Liver (tissue), 3 donors: ENCODE measurements at regions not wholly inside any gene's neighbourhood (a gene's known extent, or its start where the extent isn't known, plus 50 kb on each side); places are given as distances from the start of the nearest gene placed in this dataset.

Source experiments
- GABPA ChIP-seq, 2 donors: IDR thresholded peaks in 1 of 2; conservative IDR thresholded peaks in 1 of 2; 2 replicates each; pipeline ENCODE4 v1.6.1; 2016; ENCODE audit warnings: antibody characterized with exemption in 2 of 2, mild to moderate bottlenecking in 1 of 2, moderate library complexity in 1 of 2
- RAD21 ChIP-seq, 2 donors: IDR thresholded peaks; 2 replicates each; pipeline ENCODE4 v1.6.1; 2016; ENCODE audit warnings: antibody characterized with exemption in 2 of 2, mild to moderate bottlenecking in 2 of 2
- RXRA ChIP-seq, 2 donors: IDR thresholded peaks; 2 replicates each; pipeline ENCODE4 v1.6.1; 2017 to 2018; ENCODE audit warnings: antibody characterized with exemption in 2 of 2, mild to moderate bottlenecking in 1 of 2
- TAF1 ChIP-seq: conservative IDR thresholded peaks from 2 replicates; pipeline ENCODE4 v1.6.1; 2016; ENCODE audit warnings: antibody characterized with exemption, mild to moderate bottlenecking
- TF ChIP-seq, protein P1 (sequence below): fragments of 150-350 bp; IDR thresholded peaks from 2 replicates; pipeline ENCODE4 v1.5.1; 2017; ENCODE audit warnings: improper control_type of control experiment, low read depth, low read length; ENCODE audit not compliant: missing input control
- TF ChIP-seq, protein P2 (sequence below): IDR thresholded peaks from 2 replicates; pipeline ENCODE4 v1.6.1; 2016; ENCODE audit warnings: antibody characterized with exemption
- TF ChIP-seq, protein P3 (sequence below): IDR thresholded peaks from 2 replicates; pipeline ENCODE4 v1.6.1; 2016; ENCODE audit warnings: antibody characterized with exemption, mild to moderate bottlenecking
- donor health status: healthy.
- donor health status: healthy.

DNA sequence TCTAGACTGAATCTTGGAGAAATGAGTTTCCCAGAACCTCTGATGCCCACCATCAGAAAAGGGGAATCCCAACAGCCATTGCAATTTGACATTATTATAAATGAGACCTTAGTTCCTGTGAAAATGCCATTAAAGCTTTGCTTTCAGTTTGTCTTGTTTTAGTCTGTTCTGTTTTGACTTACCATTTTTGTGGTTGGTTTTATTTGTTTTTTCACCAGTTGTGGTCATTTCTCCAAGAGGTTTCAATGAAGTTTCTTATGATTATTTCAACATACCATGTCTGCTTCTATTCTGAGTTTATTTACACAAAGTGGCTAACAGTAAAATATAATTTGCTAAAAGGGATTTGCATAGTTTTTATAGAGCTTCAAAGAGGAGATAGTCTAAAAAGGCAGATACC lies 175.0 kb upstream of the MCTP2 start:
- TF ChIP-seq, protein P1, sequence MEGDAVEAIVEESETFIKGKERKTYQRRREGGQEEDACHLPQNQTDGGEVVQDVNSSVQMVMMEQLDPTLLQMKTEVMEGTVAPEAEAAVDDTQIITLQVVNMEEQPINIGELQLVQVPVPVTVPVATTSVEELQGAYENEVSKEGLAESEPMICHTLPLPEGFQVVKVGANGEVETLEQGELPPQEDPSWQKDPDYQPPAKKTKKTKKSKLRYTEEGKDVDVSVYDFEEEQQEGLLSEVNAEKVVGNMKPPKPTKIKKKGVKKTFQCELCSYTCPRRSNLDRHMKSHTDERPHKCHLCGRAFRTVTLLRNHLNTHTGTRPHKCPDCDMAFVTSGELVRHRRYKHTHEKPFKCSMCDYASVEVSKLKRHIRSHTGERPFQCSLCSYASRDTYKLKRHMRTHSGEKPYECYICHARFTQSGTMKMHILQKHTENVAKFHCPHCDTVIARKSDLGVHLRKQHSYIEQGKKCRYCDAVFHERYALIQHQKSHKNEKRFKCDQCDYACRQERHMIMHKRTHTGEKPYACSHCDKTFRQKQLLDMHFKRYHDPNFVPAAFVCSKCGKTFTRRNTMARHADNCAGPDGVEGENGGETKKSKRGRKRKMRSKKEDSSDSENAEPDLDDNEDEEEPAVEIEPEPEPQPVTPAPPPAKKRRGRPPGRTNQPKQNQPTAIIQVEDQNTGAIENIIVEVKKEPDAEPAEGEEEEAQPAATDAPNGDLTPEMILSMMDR, result no peak
- TF ChIP-seq RXRA (IDR thresholded peaks at IDR 0.05) (no peak), RAD21 (IDR thresholded peaks at IDR 0.05) (no peak), TAF1 (no peak), GABPA (IDR thresholded peaks at IDR 0.05 in 1 of 2, conservative IDR thresholded peaks at IDR 0.05 in 1 of 2) (no peak)
- TF ChIP-seq, protein P2, sequence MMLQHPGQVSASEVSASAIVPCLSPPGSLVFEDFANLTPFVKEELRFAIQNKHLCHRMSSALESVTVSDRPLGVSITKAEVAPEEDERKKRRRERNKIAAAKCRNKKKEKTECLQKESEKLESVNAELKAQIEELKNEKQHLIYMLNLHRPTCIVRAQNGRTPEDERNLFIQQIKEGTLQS, result no peak
- TF ChIP-seq, protein P3, sequence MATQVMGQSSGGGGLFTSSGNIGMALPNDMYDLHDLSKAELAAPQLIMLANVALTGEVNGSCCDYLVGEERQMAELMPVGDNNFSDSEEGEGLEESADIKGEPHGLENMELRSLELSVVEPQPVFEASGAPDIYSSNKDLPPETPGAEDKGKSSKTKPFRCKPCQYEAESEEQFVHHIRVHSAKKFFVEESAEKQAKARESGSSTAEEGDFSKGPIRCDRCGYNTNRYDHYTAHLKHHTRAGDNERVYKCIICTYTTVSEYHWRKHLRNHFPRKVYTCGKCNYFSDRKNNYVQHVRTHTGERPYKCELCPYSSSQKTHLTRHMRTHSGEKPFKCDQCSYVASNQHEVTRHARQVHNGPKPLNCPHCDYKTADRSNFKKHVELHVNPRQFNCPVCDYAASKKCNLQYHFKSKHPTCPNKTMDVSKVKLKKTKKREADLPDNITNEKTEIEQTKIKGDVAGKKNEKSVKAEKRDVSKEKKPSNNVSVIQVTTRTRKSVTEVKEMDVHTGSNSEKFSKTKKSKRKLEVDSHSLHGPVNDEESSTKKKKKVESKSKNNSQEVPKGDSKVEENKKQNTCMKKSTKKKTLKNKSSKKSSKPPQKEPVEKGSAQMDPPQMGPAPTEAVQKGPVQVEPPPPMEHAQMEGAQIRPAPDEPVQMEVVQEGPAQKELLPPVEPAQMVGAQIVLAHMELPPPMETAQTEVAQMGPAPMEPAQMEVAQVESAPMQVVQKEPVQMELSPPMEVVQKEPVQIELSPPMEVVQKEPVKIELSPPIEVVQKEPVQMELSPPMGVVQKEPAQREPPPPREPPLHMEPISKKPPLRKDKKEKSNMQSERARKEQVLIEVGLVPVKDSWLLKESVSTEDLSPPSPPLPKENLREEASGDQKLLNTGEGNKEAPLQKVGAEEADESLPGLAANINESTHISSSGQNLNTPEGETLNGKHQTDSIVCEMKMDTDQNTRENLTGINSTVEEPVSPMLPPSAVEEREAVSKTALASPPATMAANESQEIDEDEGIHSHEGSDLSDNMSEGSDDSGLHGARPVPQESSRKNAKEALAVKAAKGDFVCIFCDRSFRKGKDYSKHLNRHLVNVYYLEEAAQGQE, result no peak
